NCI-H2196 (cell line): ENCODE measurements at regions not wholly inside any gene's neighbourhood (a gene's known extent, or its start where the extent isn't known, plus 50 kb on each side); places are given as distances from the start of the nearest gene placed in this dataset.
"Not testable (repeated sequence)": the region's sequence is repeated elsewhere in the genome, so short reads cannot be mapped to it uniquely, and the experiment has no call there.

ENCODE experiments used
- DNase-seq: peaks from one replicate; lab custom pipeline; 2025; ENCODE audit not compliant: unreplicated experiment; lab: John Stamatoyannopoulos, UW

DNA sequence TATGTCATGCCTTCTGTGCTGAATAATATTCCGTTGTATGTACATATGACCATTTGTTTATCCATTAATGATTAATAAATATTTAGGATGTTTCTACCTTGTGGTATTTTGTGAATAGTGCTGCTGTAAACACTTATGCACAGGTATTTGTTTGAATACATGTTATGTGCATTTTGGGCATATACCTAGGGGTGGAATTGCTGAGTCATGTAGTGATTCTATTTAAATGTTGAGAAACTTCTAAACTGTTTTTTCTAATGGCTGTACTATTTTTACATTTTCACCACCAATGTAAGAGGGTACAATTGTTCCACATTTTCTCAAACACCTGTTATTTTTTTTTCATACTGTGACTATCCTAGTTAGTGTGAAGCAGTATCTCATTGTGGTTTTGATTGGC, 1318.6 kb downstream of the TECRL start:
- no peak for DNase-seq

DNA sequence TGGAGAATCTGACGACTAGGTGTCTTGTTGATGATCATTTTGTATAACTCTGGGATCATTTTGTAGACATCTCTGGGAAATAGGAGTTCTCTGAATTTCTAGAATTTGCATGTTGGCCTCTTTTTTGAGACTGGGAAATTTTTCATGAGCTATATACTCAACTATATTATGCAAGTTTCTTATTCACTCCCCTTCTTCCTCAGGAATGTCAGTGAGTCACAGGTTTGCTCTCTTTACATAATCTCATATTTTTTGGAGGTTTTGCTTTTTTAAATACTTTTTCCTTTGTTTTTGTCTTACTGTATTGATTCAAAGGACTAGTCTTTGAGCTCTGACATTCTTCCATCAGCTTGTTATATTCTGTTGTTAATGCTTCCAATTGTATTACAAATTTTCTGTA, 1324.2 kb downstream of the TECRL start:
- no peak for DNase-seq

DNA sequence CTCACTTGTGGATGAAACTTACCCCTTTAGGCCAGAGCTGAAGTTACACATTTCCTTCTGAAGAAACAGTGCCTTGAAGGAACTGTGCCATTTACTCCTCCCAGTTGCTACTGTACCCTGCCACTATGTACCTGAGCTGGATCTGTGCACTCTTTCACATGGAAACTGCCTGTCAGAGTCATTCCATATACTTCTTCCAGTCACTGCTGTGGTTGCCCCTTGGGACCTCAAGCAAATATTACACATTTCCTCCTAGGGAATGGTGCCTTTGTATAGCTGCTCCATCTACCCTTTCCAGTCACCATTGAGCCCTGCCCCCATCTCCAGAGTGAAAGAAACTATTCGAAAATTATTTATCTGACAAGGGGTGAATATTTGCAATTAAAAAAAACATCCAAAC, 1328.3 kb downstream of the TECRL start:
- no peak for DNase-seq

DNA sequence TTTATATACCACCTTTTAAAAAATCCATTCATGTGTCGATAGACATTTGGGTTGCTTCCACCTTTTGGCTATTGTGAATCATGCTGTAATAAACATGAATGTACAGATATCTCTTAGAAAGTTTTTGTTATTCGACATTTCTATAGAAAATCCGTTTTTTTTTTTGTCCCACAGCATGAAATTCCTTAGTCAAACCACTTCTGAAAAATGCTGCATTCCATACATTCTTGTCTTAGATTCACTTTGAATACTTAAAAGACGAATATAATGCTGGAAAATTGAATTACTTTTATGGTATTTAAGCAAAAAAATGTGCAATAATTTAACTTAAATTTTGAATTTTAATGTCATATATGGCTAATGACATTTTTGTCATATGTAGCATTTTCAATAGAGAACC, 1345.5 kb downstream of the TECRL start:
- no peak for DNase-seq

DNA sequence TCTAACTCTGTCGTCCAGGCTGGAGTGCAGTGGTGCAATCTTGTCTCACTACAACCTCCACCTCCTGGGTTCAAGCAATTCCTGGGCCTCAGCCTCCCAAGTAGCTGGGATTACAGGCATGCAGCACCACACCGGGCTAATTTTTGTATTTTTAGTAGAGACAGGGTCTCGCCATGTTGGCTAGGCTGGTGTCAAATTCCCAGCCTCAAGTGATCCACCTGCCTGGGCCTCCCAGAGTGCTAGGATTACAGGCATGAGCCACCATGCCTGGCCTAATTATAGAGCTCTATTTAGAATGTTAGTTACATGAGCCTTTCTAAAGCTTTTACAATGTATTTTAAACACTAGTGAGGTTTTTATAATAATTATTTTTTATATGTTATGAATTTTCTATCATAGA, 1346.4 kb downstream of the TECRL start:
- not testable (repeated sequence) for DNase-seq

DNA sequence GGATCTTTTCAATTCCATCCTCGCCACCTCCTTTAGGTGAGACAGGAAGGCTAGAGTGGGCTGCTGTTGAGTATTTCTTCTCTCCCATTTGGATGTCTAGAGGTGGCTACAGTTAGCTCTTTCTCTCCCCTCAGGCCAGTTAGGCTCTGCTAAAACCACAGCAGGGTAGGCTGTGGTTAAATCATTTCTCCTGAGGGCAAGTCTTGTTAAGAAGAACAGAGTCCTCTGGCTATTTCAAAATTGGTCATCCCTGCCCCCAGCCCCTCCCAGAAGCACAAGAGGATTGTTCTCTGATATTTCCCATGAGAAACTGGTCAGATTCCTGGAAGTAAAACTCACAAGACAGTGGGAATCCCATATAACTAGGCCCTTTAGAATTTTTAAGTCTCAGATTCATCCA, 1359.5 kb downstream of the TECRL start:
- no peak for DNase-seq

DNA sequence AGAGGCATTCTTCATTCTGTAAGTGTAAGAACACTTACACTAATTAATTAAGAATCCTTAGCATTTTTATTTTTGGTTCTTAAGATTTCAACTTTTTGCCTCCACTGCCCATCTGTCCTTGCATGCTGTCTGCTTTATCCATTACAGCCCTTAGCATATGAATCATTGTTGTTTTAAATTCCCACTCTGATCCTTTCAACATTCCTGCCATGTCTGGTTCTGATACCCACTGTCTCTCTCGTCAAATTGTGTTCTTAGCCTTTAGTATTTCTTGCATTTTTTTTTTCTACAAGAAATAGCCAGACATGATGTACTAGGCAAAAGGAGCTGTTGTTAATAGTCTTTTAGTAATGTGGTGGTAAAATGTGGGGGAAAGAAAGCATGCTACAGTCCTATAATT, 1360.0 kb downstream of the TECRL start:
- no peak for DNase-seq

DNA sequence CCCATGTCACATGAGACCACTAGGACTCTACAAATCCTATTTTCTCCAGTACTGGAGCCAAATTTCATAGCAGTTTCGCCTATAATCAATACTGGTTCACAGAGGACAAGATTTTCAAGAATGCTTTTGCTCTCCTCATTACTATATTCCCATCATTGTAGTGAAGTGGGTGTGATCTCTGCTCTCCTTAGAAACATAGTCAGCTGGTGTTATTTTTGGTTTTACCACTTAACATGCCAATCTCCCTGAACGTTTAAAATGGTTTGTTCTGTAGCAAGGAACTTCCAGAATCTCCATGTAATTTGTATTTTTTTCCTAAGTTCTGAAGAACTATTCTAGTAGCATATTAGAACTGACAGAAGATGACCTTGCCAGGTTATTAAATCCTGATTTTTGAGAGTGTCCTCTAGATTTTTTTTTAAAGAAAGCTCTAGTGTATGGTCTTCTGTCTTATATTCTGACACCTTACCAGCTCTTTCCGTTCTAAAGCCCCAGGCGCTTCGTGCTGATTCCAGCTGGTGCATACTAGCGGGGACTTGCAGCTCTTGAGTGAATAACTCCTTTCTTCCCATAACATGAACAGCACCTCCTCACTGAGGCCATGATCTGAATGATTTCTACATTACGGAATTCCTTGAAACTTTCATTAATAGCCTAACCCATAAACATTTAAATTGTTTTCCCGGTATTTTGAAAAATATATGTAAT, 1372.9 kb downstream of the TECRL start:
- DNase-seq, result no peak

DNA sequence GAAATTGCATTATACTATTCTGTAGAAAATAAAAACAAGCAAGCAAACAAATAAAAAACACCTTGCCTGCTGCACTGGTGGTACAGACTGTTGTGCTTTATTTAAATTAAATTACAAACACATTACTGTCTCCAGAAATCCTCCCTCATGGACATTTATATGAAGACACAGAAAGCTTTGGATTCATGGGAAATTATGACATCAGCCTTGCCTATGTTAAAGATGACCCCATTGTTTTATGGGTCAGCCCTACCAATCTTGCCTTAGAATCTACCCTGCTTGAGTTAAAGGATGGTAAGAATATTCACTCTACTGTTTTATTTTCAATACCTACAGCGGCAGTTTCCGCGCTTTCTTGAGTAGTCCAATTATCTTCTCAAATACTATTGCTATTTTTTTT, 1379.9 kb downstream of the TECRL start:
- no peak for DNase-seq

DNA sequence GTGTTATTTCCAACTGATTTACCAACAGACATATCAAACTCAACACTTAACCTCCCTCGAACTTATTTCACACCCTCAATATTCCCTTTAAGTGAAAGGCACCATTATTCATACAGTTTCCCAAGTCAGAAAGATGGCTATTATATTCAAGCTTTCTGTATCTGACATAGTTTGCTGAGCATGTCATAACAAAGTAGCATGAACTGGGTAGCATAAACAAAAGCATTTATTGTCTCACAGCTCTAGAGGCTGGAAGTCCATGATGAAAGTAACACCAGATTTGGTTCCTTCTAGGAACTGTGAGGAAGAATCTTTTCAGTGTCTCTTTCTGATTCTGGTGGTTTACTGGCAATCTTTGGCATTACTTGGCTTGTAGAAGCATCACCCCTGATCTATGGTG, 1388.6 kb downstream of the TECRL start:
- DNase-seq, result no peak

DNA sequence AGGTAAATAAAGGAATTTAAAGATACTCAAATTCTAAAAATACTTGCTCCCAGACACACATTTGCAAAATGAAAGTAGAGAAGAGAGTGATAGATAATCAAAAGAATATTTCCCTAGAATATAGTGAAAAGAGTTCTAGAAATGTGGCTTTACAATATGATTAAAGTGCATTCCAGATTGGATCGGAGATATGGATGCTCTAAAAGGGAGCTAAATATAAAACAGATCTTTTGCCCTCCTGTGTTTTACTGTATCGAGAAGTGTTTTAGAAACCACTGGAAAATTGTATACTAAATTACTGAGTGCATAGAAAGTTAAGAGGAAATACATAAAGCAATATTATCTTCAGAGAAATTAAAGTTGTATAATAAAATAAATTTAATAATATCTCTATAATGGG, 1392.0 kb downstream of the TECRL start:
- no peak for DNase-seq

DNA sequence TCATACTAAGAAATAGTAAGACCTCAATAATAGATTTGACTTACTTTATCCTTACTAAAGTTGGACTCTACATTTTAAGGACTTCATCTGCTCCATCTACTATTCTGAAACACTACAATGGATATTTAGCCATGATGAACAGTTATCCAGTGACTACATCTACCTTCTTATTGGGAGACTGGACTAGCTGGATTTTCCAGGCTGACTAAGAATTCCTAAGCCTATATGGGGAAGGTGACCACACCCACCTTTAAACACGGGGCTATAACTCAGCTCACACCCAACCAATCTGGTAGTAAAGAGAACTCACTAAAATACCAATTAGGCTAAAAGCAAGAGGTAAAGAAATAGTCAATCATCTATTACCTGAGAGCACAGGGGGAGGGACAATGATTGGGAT, 1438.4 kb downstream of the TECRL start:
- DNase-seq, result no peak

DNA sequence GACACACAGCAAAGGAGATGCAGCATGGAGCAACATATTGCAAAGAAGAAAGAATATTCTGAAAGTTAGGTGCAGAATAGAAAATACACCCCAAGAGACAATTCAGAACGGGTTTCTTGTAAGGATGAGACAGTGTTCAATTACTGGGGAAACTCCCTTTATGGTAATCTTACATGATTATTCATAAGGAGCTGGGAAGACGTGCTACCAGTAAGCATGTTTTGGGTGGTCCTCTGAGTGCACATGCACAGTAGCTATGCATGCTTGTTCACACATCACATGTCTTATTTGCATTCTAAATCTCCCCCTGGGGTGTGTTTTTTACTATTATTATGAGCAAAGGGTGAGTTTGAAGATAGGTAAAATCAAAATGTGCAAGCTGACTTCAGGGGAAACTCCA, 1448.8 kb downstream of the TECRL start:
- no peak for DNase-seq

DNA sequence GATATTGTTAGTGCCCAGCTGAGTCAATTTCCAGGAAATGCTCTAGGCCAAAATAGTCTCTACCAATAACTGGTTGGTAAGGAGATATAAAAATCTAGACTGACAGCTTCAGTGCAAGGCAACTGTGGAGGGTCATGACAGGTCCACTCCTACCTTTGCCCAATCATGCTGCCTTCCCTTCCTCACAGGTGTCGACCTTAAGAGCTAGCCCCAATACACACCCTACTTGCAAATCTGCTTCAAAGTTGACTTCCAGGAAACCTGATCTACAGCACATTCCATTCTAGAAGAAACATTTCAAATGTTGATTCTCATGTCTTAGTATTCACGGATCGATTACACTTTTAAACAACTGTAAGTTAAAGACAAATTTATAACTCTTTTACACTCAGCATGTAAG, 1455.5 kb downstream of the TECRL start:
- no peak for DNase-seq

DNA sequence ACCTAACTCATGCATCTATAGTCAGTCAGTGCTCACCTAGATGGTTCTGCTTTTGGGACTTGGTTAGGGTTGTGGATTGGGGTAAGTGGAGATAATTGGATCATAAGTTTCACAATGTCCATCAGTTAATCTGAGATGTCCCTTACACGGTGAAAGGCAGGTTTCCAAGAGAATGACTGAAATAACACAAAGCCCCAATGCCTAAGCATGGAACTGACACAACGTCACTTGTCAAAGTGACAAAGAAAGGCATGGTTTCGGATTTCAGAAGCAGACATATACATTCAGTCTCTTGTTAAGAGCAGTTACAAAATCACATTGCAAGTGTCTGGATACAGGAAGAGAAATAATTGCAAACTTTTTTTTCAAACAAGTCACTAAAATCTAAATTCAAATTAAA, 1456.9 kb downstream of the TECRL start:
- DNase-seq, result no peak

DNA sequence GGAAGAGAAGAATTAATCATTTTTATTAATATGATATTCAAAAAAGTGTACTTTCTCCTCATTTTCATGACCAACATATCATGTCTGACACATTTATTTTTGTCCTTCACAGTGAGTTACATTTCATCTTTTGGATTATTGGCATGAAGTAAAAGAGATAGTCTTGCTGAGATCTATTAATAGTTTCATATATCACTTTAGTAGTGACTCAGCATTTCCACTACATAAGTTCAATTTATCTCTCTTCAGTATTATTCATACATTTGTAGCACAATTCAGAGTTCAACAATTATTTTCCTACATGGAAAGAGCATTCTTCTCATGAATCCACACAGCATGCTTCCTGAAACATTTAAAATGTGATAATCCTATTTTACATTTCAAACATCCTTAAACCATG, 1461.1 kb downstream of the TECRL start:
- no peak for DNase-seq

DNA sequence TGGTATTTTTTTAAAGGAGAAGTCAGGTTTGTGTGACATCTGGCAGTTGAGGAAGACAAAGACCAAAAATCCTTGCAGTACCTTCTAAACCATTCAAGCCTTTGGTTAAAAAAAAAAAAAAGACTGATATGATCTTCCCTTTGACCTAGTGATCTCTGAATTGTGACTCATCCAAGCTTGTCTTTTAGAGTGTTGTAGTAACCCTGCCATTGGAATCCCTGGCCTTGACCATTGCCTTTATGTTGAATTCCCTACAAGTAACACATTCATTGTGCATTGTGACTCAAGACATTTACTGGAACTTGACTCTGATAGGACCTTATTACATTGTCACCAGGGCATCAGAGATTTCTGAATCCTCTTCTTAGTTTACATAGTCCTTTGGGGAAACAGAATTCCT, 1469.0 kb downstream of the TECRL start:
- no peak for DNase-seq

DNA sequence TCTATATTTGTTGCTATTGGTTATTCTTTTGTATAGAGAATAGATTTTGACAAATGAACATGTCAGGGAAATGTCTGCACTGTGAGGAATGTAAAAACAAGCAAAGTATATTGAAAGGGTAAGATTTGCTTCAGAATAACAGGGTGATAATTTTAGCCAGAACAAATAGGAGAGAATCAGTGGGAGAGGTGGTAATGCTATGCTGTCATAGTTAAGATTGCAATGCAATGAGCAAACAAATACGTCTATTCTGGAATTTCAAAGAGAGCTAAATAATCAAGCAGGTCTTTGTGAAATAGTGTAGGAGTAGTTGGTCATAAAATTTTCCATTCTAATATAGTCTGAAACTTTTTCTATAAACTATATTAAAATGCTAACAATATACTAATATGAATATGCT, 1478.4 kb downstream of the TECRL start:
- no peak for DNase-seq

DNA sequence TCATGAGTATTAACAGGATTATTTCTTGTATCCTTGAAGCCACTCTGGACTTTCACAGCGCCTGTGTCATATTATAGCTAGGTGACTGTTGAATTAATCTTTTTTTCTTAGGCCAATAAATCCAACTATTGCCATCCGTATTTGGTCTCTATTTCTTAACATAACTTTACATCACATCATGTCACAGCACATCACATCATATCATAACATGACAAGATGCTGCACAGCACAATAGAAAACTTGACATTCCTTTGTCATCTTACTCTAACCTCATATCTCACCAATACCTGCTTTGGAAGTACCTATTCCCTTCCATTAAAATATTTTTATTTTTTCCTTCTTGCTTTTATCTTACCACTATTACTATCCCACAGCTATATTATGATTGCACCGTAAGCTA, 1480.8 kb downstream of the TECRL start:
- DNase-seq, result no peak

DNA sequence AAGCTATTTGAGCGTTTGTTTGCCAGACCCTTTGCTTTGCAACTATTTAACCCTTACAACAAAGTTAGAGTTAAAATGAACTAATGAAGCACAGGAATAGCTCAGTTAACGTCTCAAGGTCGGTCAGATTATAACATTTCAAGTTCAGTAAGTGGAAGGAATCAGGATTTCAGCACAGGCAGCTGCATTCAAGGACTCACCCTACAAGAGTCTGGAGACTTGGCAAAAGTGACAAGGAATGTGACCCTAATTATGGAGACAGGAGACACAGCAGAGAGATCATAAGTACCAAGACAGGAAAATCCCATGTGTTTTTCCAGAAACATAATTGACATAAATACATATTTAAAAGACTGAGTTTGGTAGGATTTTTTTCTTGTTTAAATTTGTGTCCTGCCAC, 1481.7 kb downstream of the TECRL start:
- DNase-seq, result no peak

DNA sequence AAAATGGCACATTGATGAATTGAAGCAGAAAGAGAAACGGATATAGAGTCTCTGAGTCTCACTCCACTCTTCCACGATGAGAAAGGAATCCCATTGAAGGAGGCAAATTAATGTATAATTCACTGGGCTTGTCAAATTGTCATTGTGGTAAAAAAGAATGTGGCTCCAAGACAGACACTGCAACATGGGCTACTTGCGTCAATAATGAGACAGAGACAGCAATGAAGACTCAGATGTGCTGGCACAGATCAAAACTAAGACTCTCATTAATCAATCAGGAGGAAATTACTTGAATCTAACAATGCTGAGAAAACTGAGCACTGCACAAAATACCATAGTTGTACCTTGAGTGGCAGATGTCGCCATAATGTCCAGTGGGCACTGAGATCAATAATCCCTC, 1485.5 kb downstream of the TECRL start:
- DNase-seq, result no peak

DNA sequence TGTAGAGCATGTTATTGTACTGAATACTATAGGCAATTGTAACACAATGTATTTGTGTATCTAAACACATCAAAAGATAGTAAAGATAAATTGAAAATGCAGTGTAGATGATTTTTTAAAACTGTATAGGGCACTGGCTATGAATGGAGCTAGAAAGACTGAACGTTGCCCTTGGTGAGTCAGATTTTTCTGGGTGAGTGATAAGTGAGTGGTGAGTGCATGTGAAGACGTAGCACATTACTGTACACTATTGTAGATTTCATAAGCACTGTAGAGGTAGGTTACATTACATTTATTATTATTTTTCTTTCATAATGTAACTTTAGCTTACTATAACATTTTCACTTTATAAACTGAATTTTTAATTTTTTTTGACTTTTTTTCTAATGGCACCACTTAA, 1491.6 kb downstream of the TECRL start:
- DNase-seq, result no peak

DNA sequence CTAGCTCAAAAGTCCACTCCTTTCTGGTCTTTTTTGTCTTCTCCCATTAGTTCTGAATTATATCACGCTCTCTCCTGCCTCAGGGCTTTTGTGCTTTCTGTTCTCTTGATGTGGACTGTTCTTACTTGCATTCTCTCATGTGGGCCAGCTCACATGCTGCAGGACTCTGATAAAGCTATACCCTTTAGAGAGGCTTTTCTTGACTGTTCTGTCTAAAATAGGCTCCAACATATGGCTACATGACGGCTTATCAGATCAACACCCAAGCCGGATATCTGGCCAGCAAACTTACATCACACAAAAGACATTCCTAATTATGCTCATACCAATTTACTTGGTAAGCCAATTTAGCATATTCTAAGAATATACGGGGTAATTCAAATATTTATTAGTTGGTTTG, 1494.5 kb downstream of the TECRL start:
- no peak for DNase-seq

DNA sequence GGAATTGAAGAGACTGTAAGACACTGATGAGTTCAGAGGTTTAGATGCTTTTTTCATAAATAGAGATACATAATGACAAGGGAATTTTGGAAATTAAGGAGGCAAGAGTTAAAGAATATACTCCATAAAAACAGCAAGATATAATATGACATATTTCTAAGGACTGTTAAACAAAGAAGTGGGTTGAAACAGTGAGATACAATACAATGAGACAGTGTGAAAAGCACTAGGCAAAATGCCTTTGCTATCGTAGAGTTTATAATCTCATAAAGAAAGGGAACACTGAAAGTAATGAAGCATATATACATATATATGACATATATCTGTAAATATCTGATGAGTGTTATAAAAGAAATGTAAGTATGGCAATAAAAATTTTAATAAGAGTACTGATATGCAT, 1496.2 kb downstream of the TECRL start:
- no peak for DNase-seq
